AG04450 (cell line): ENCODE measurements at regions not wholly inside any gene's neighbourhood (a gene's known extent, or its start where the extent isn't known, plus 50 kb on each side); places are given as distances from the start of the nearest gene placed in this dataset.

Source experiments
- CTCF ChIA-PET: fragments of 300-600, 350-600 bp; formaldehyde crosslinking; extraction: SDS; loops from one replicate; lab custom pipeline; 2022; ENCODE audit warnings: antibody characterized with exemption, inconsistent platforms; lab: Charles Lee
- POLR2A ChIA-PET: fragments of 350-600 bp; formaldehyde crosslinking; extraction: SDS; loops from one replicate; lab custom pipeline; 2021; ENCODE audit warnings: antibody characterized with exemption, inconsistent platforms; lab: Yijun Ruan, JAX
- DNase-seq: peaks from one replicate; pipeline ENCODE4 v3.0.0-alpha.2; 2011; ENCODE audit warnings: low read depth, low spot score
- H3K27ac ChIP-seq: one replicate; pipeline ENCODE4 v1.5.1; 2012; ENCODE audit warnings: low read depth, low read length, control low read depth
- H3K27me3 ChIP-seq: one replicate; pipeline ENCODE4 v1.6.0; 2012; ENCODE audit warnings: low read length; ENCODE audit not compliant: control insufficient read depth, insufficient read depth
- H3K4me3 ChIP-seq: 2 replicates; pipeline ENCODE4 v1.5.1; 2011; ENCODE audit warnings: mild to moderate bottlenecking, low read depth, low read length, control low read depth
- H3K9me3 ChIP-seq: 2 replicates; pipeline ENCODE4 v1.5.1; 2012; ENCODE audit warnings: low read length; ENCODE audit not compliant: control insufficient read depth, insufficient read depth
- CTCF ChIP-seq: IDR thresholded peaks from 2 replicates; pipeline ENCODE4 v1.5.1; 2011; ENCODE audit warnings: low read depth, low read length, control low read depth, inconsistent platforms

GRCh38 chr3:87796843-87797185 lies 262.0 kb downstream of the CGGBP1 start:
- TF ChIP-seq CTCF, result no peak
- H3K9me3 ChIP-seq, result peaks cover 9% of the 10 kb centered on the region
- DNase-seq, result no peak
- H3K27me3 ChIP-seq, result peaks cover 2% of the 10 kb centered on the region
- H3K4me3 ChIP-seq, result no peak overlapping the region
- CTCF ChIA-PET, result no interaction called here
- H3K27ac ChIP-seq, result no peak overlapping the region
- POLR2A ChIA-PET, result no interaction called here

- TF ChIP-seq CTCF, result no peak
- POLR2A ChIA-PET, result no interaction called here
- CTCF ChIA-PET, result no interaction called here
- no peak for DNase-seq
- no peak overlapping the region for H3K27ac ChIP-seq
- H3K4me3 ChIP-seq, result no peak overlapping the region
- H3K27me3 ChIP-seq, result peaks cover 2% of the 10 kb centered on the region
- peaks cover 9% of the 10 kb centered on the region for H3K9me3 ChIP-seq
These were observed 262.5 kb downstream of the CGGBP1 start for GRCh38 chr3:87796137-87796842.

- no peak for DNase-seq
- POLR2A ChIA-PET, result no interaction called here
- Histone ChIP-seq H3K9me3 (peaks cover 9% of the 10 kb centered on the region), H3K4me3 (no peak overlapping the region), H3K27me3 (peaks cover 2% of the 10 kb centered on the region), H3K27ac (no peak overlapping the region)
- CTCF ChIA-PET, result no interaction called here
- TF ChIP-seq CTCF, result no peak
These were observed 263.1 kb downstream of the CGGBP1 start for GRCh38 chr3:87795701-87796100.

- Histone ChIP-seq H3K4me3 (no peak overlapping the region), H3K27me3 (peaks cover 2% of the 10 kb centered on the region), H3K27ac (no peak overlapping the region), H3K9me3 (peaks cover 9% of the 10 kb centered on the region)
- CTCF ChIA-PET, result no interaction called here
- POLR2A ChIA-PET, result no interaction called here
- TF ChIP-seq CTCF, result no peak
- no peak for DNase-seq
These were observed 265.4 kb downstream of the CGGBP1 start for GRCh38 chr3:87793337-87793877.

GRCh38 chr3:87792534-87793336 lies 266.1 kb downstream of the CGGBP1 start, which contains the start of gene HTR1F:
HTR1F (plus strand) TSS chr3:87792706.
- Histone ChIP-seq H3K9me3 (peaks cover 9% of the 10 kb centered on the region; the same call in 1 of the 2 replicates), H3K27ac (no peak within 1 kb of the TSS), H3K27me3 (peaks cover 2% of the 10 kb centered on the region), H3K4me3 (no peak within 1 kb of the TSS)
- TF ChIP-seq CTCF, result no peak
- no peak for DNase-seq
- ChIA-PET CTCF (no interaction called here), POLR2A (no interaction called here)
